HG02588 (cell line): ENCODE measurements at regions not wholly inside any gene's neighbourhood (a gene's known extent, or its start where the extent isn't known, plus 50 kb on each side); places are given as distances from the start of the nearest gene placed in this dataset.
"Not testable (repeated sequence)": the region's sequence is repeated elsewhere in the genome, so short reads cannot be mapped to it uniquely, and the experiment has no call there.

Experiments
- ATAC-seq: cut with Tn5 transposase; IDR thresholded peaks from one replicate; pipeline ENCODE4 v1.9.1; 2021; ENCODE audit warnings: mild to moderate bottlenecking, moderate library complexity; ENCODE audit not compliant: unreplicated experiment

GRCh38 chr10:7070950-7071349, 339.9 kb downstream of the SFMBT2 start:
- no peak for ATAC-seq

- ATAC-seq = no peak
Measured at GRCh38 chr10:7069706-7070105, 341.1 kb downstream of the SFMBT2 start.

- ATAC-seq = no peak
Measured at GRCh38 chr10:7056216-7056615, 354.6 kb downstream of the SFMBT2 start.

- ATAC-seq = no peak
Measured at GRCh38 chr10:7054915-7055314, 355.9 kb downstream of the SFMBT2 start.

- ATAC-seq = no peak
Measured at GRCh38 chr10:7053195-7053594, 357.6 kb downstream of the SFMBT2 start.

GRCh38 chr10:7050024-7050423, 360.8 kb downstream of the SFMBT2 start:
- ATAC-seq = not testable (repeated sequence)

GRCh38 chr10:7048061-7048460, 362.8 kb downstream of the SFMBT2 start:
- no peak for ATAC-seq

- ATAC-seq = peak; percentile 43
Measured at GRCh38 chr10:7046615-7047014, 364.2 kb downstream of the SFMBT2 start.

GRCh38 chr10:7045891-7046599, 364.8 kb downstream of the SFMBT2 start:
- peak; percentile 76 for ATAC-seq

GRCh38 chr10:7043055-7043653, 367.7 kb downstream of the SFMBT2 start:
- no peak for ATAC-seq

GRCh38 chr10:7042419-7043054, 368.3 kb downstream of the SFMBT2 start:
- ATAC-seq = no peak

- no peak for ATAC-seq
Measured at GRCh38 chr10:7042000-7042399, 368.8 kb downstream of the SFMBT2 start.

GRCh38 chr10:7040681-7041080, 370.2 kb downstream of the SFMBT2 start:
- no peak for ATAC-seq

GRCh38 chr10:7039859-7040258, 371.0 kb downstream of the SFMBT2 start:
- no peak for ATAC-seq

- ATAC-seq = no peak
Measured at GRCh38 chr10:7038416-7038815, 372.4 kb downstream of the SFMBT2 start.

GRCh38 chr10:7037434-7037833, 373.4 kb downstream of the SFMBT2 start:
- not testable (repeated sequence) for ATAC-seq

- ATAC-seq = no peak
Measured at GRCh38 chr10:7036951-7037350, 373.9 kb downstream of the SFMBT2 start.

- no peak for ATAC-seq
Measured at GRCh38 chr10:7035126-7035761, 375.6 kb downstream of the SFMBT2 start.

- no peak for ATAC-seq
Measured at GRCh38 chr10:7033031-7033430, 377.8 kb downstream of the SFMBT2 start.

- no peak for ATAC-seq
Measured at GRCh38 chr10:7030134-7030855, 380.5 kb downstream of the SFMBT2 start.

- ATAC-seq = no peak
Measured at GRCh38 chr10:7029672-7030071, 381.2 kb downstream of the SFMBT2 start.
